ENCODE measurements at regions not wholly inside any gene's neighbourhood (a gene's known extent, or its start where the extent isn't known, plus 50 kb on each side); places are given as distances from the start of the nearest gene placed in this dataset.

DNA sequence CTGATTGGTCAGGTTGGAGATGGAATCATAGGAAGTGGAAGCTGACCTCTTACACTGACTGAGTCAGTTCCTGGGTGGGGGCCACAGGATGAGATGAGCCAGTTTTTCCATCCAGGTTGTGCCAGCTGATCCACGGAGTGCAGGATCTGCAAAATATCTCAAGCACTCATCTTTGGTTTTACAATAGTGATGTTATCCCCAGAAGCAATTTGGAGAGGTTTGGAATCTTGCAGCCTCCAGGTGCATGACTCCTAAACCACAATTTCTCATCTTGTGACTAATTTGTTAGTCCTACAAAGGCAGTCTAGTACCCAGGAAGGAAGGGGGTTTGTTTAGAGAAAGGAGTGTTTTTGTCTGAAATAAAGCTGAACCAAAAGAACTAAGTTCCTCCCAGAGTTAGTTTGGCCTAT lies 212.8 kb downstream of the SLITRK6 start:
- DNase-seq (ENCODE audit: low spot score) (no peak), ATAC-seq (no peak)
- no peak overlapping the region for H3K27ac Mint-ChIP-seq
- no peak overlapping the region for H3K4me3 Mint-ChIP-seq
- H3K36me3 Mint-ChIP-seq, result peaks cover 10% of the 10 kb centered on the region
- H3K4me1 Mint-ChIP-seq, result peaks cover 30% of the 10 kb centered on the region
- POLR2A ChIA-PET, result no interaction called here
- TF ChIP-seq PRDM15 (CRISPR knock-in tag; IDR thresholded peaks at IDR 0.05) (no peak), ZNF281 (CRISPR knock-in tag; IDR thresholded peaks at IDR 0.05) (no peak), MYBL2 (CRISPR knock-in tag; IDR thresholded peaks at IDR 0.05) (no peak), GTF2I (CRISPR knock-in tag; conservative IDR thresholded peaks at IDR 0.05) (no peak), KAT7 (CRISPR knock-in tag; IDR thresholded peaks at IDR 0.05; ENCODE audit: borderline replicate concordance) (no peak), TEAD1 (CRISPR knock-in tag; IDR thresholded peaks at IDR 0.05) (no peak), ZNF138 (CRISPR knock-in tag; conservative IDR thresholded peaks at IDR 0.05) (no peak), JAZF1 (CRISPR knock-in tag; IDR thresholded peaks at IDR 0.05) (no peak), AFF4 (CRISPR knock-in tag; IDR thresholded peaks at IDR 0.05; ENCODE audit: borderline replicate concordance) (no peak), ZNF423 (CRISPR knock-in tag; IDR thresholded peaks at IDR 0.05) (no peak), NFATC4 (CRISPR knock-in tag; IDR thresholded peaks at IDR 0.05) (no peak), STAT6 (CRISPR knock-in tag; conservative IDR thresholded peaks at IDR 0.05; ENCODE audit: low read depth) (no peak), ZNF671 (CRISPR knock-in tag; IDR thresholded peaks at IDR 0.05) (no peak)
- TF ChIP-seq, protein P1, sequence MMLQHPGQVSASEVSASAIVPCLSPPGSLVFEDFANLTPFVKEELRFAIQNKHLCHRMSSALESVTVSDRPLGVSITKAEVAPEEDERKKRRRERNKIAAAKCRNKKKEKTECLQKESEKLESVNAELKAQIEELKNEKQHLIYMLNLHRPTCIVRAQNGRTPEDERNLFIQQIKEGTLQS (CRISPR knock-in tag; conservative IDR thresholded peaks at IDR 0.05), result no peak
- TF ChIP-seq, protein P2, sequence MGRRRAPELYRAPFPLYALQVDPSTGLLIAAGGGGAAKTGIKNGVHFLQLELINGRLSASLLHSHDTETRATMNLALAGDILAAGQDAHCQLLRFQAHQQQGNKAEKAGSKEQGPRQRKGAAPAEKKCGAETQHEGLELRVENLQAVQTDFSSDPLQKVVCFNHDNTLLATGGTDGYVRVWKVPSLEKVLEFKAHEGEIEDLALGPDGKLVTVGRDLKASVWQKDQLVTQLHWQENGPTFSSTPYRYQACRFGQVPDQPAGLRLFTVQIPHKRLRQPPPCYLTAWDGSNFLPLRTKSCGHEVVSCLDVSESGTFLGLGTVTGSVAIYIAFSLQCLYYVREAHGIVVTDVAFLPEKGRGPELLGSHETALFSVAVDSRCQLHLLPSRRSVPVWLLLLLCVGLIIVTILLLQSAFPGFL (CRISPR knock-in tag; IDR thresholded peaks at IDR 0.05; ENCODE audit: borderline replicate concordance), result no peak
- TF ChIP-seq, protein P3, sequence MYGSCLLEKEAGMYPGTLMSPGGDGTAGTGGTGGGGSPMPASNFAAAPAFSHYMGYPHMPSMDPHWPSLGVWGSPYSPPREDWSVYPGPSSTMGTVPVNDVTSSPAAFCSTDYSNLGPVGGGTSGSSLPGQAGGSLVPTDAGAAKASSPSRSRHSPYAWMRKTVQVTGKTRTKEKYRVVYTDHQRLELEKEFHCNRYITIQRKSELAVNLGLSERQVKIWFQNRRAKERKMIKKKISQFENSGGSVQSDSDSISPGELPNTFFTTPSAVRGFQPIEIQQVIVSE (CRISPR knock-in tag; IDR thresholded peaks at IDR 0.05; ENCODE audit: borderline replicate concordance), result no peak
- CTCF ChIA-PET, result no interaction called here
- H3K9me3 Mint-ChIP-seq, result peaks cover 13% of the 10 kb centered on the region
- H3K27me3 Mint-ChIP-seq (ENCODE audit: low read depth), result no peaks in the 10 kb centered on the region; the same call in 1 of the 2 replicates
